ENCODE measurements at regions not wholly inside any gene's neighbourhood (a gene's known extent, or its start where the extent isn't known, plus 50 kb on each side); places are given as distances from the start of the nearest gene placed in this dataset.

GRCh38 chr6:169895000-169895759 is 143.8 kb downstream of the ERMARD start:
- Mint-ChIP-seq H3K36me3 (no peaks in the 10 kb centered on the region), H3K9me3 (no peaks in the 10 kb centered on the region), H3K4me1 (no peaks in the 10 kb centered on the region), H3K4me3 (no peak overlapping the region), H3K27ac (no peak overlapping the region), H3K27me3 (ENCODE audit: low read depth) (peaks cover 20% of the 10 kb centered on the region)
- TF ChIP-seq, protein P1, sequence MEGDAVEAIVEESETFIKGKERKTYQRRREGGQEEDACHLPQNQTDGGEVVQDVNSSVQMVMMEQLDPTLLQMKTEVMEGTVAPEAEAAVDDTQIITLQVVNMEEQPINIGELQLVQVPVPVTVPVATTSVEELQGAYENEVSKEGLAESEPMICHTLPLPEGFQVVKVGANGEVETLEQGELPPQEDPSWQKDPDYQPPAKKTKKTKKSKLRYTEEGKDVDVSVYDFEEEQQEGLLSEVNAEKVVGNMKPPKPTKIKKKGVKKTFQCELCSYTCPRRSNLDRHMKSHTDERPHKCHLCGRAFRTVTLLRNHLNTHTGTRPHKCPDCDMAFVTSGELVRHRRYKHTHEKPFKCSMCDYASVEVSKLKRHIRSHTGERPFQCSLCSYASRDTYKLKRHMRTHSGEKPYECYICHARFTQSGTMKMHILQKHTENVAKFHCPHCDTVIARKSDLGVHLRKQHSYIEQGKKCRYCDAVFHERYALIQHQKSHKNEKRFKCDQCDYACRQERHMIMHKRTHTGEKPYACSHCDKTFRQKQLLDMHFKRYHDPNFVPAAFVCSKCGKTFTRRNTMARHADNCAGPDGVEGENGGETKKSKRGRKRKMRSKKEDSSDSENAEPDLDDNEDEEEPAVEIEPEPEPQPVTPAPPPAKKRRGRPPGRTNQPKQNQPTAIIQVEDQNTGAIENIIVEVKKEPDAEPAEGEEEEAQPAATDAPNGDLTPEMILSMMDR (IDR thresholded peaks at IDR 0.05; ENCODE audit: unreplicated experiment), result no peak
- DNase-seq (ENCODE audit: low spot score in 2 of 2, unreplicated experiment in 2 of 2), result no peak

- H3K9me3 Mint-ChIP-seq, result no peaks in the 10 kb centered on the region
- no peaks in the 10 kb centered on the region for H3K36me3 Mint-ChIP-seq
- no peak overlapping the region for H3K4me3 Mint-ChIP-seq
- H3K4me1 Mint-ChIP-seq, result no peaks in the 10 kb centered on the region
- peaks cover 27% of the 10 kb centered on the region for H3K27me3 Mint-ChIP-seq (ENCODE audit: low read depth)
- no peak for DNase-seq (ENCODE audit: low spot score in 2 of 2, unreplicated experiment in 2 of 2)
- H3K27ac Mint-ChIP-seq, result no peak overlapping the region
- TF ChIP-seq, protein P1 (IDR thresholded peaks at IDR 0.05; ENCODE audit: unreplicated experiment), result no peak
Measured at GRCh38 chr6:169894377-169894960, 143.0 kb downstream of the ERMARD start.

DNA sequence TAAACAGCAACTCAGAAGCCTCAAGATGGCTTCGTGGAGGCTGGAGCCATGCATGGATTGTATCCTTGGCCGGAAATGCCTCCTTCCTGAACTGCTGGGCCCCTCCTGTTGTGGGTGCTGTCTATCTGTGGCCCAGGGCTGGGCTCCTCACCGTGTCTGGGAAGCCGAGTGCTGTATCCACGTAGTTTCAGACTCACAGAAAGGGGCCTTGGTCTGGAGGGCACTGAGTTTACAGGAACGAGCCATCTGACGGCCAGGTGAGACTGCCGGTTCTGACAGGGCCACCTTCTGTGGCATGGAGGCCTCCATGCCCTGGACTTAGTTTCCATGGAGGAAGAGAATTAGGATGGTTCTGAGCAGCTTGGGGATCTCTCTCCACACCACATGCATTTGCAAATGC is 142.2 kb downstream of the ERMARD start:
- TF ChIP-seq, protein P1 (IDR thresholded peaks at IDR 0.05; ENCODE audit: unreplicated experiment), result no peak
- no peaks in the 10 kb centered on the region for H3K36me3 Mint-ChIP-seq
- H3K27me3 Mint-ChIP-seq (ENCODE audit: low read depth), result peaks cover 34% of the 10 kb centered on the region
- no peak overlapping the region for H3K4me3 Mint-ChIP-seq
- no peak overlapping the region for H3K27ac Mint-ChIP-seq
- H3K4me1 Mint-ChIP-seq, result no peaks in the 10 kb centered on the region
- H3K9me3 Mint-ChIP-seq, result no peaks in the 10 kb centered on the region
- no peak for DNase-seq (ENCODE audit: low spot score in 2 of 2, unreplicated experiment in 2 of 2)

- DNase-seq (ENCODE audit: low spot score in 2 of 2, unreplicated experiment in 2 of 2), result no peak
- Mint-ChIP-seq H3K9me3 (no peaks in the 10 kb centered on the region), H3K4me1 (no peaks in the 10 kb centered on the region), H3K36me3 (no peaks in the 10 kb centered on the region), H3K27me3 (ENCODE audit: low read depth) (peaks cover 51% of the 10 kb centered on the region), H3K4me3 (no peak overlapping the region), H3K27ac (no peak overlapping the region)
- TF ChIP-seq, protein P1 (IDR thresholded peaks at IDR 0.05; ENCODE audit: unreplicated experiment), result no peak
Measured at GRCh38 chr6:169891846-169892245, 140.4 kb downstream of the ERMARD start.

DNA sequence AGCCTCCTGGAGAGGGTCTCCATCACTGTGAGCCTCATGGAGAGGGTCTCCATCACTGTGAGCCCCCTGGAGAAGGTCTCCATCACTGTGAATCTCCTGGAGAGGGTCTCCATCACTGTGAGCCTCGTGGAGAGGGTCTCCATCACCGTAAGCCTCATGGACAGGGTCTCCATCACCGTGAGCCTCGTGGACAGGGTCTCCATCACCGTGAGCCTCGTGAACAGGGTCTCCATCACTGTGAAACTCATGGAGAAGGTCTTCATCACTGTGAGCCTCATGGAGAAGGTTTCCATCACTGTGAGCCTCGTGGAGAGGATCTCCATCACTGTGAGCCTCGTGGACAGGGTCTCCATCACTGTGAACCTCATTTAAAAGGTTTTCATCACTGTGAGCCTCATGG is 140.0 kb downstream of the ERMARD start:
- Mint-ChIP-seq H3K27me3 (ENCODE audit: low read depth) (peaks cover 56% of the 10 kb centered on the region), H3K9me3 (no peaks in the 10 kb centered on the region), H3K36me3 (no peaks in the 10 kb centered on the region), H3K4me1 (no peaks in the 10 kb centered on the region), H3K4me3 (no peak overlapping the region), H3K27ac (no peak overlapping the region)
- TF ChIP-seq, protein P1 (IDR thresholded peaks at IDR 0.05; ENCODE audit: unreplicated experiment), result no peak
- no peak for DNase-seq (ENCODE audit: low spot score in 2 of 2, unreplicated experiment in 2 of 2)
